Pons (tissue), 1 donor: ENCODE measurements at regions not wholly inside any gene's neighbourhood (a gene's known extent, or its start where the extent isn't known, plus 50 kb on each side); places are given as distances from the start of the nearest gene placed in this dataset.

Experiments
- DNase-seq: peaks from one replicate; pipeline ENCODE4 v3.0.0-alpha.2; 2016; ENCODE audit warnings: low spot score

- no peak for DNase-seq
These were observed 135.9 kb downstream of the KATNIP start for GRCh38 chr16:27685807-27686206.

GRCh38 chr16:27686926-27687325, 137.0 kb downstream of the KATNIP start:
- DNase-seq = no peak

DNA sequence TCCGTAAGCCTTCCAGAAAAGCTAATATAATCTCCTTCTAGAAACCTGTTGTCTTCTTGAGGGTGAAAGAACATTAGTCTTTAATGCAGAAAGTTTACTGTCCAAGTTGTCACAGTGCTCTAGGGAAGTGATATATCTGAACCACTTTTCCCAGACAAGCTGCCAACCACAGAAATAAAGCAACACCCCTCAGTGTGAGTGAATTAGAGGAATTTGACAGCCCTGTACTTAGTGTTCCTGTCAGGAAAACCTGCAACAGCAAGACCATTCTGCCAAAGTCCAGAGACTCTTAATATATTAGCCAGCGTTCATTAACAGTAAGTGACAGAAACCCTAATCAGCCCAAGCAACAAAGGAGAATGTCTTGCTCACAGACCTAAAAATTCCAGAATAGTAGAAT, 137.7 kb downstream of the KATNIP start:
- DNase-seq = no peak

- DNase-seq = no peak
These were observed 139.8 kb downstream of the KATNIP start for GRCh38 chr16:27689711-27690110.

DNA sequence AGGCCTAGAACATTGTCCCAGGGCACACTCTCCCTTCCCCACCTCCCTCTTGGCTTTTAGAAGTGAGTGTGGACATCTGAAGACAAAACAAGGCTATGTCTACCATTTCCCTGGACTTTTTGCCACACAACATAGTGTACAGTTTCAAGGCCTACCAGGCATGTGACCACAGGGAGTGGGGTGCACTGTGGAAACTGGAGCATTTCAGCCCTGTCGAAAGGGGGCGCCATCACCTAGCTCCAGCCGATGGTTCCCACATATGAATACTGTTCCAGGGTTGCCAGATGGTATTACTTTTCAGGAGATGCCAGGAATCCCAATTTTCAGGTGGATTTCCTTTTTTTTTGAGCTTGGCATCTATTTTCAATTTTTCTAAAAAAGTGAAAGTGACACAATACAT, 140.7 kb downstream of the KATNIP start:
- peak; percentile 43 for DNase-seq

GRCh38 chr16:27691721-27692120, 141.8 kb downstream of the KATNIP start:
- peak; percentile 48 for DNase-seq

DNA sequence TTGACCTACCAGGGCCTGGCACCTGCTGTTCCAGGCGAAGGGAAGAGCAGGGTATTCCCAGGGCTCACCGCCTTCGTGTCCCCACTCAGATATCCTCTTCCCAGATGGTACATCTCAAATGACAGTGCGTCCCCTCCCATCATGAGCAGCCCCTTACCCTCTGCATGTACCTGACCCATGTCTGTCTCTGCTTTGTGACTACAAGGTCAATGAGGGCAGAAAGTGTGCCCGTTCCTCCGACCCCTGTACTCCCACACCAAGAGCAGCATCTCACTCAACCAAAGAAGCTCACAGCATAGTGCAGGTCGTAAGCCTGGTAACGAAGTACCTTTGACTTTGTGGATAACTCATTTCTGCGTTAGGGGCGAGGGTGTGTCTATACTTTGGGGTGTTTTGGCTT, 142.6 kb downstream of the KATNIP start:
- no peak for DNase-seq

DNA sequence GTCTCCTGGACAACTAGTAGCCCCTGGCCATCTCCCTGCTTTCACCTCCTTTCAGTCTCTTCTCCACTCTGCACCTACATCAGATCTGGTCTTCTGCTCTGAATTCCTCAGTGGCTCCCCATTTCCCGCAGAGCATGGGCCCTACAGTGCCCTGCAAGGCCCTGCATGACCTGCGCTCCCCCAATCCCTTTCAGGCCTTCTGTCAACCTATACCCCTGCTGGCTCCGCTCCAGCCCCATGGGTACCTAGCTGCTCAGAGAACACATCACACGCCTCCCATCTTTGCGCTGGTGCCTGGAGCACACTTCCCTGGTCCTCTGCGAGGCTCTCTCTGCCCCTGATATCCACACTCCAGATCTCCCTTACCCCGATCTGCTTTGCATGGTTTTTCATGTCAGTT, 145.2 kb downstream of the KATNIP start:
- no peak for DNase-seq

DNA sequence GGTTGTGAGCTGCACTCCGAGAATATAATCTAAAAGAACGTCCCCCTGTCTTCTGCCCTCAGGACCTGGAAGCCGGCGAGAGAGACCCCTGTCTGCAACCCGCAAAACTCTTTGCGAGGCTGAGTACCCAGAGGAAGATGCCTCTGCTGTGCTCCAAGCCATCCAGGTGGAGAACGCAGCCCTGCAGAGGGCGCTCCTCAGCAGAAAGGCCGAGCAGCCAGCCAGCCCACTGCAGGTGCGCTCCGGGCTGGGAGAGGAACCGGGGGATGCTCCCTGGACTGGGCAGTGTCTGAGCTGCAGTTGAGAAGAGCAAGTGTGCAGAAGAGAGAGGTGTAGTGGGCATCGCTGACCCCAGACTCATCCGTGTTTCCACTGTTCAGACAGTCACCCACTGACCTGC, 148.3 kb downstream of the KATNIP start:
- DNase-seq = no peak

DNA sequence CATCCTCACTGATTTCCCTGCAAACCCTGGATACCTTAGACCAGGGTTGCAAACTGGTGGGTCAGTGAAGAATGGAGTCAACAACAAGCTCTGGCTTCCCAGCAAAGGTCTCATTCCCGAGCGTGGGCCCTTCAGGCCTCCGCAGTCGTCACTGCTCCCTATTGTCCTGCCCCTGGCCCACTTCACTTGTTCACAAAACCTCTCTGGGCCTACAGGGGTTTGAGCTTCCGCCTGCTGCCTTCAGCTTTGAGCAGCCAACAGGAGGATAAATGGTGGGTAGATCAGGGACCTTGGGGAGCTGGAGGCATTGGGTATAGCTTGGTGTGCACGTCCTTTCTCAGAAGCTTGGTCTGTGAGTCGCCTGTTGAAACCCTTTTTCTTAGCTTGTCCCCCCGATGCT, 148.8 kb downstream of the KATNIP start:
- DNase-seq = no peak

GRCh38 chr16:27699540-27699939, 149.6 kb downstream of the KATNIP start:
- DNase-seq = no peak

- DNase-seq = peak; percentile 64
These were observed 150.5 kb downstream of the KATNIP start for GRCh38 chr16:27700304-27700995.

DNA sequence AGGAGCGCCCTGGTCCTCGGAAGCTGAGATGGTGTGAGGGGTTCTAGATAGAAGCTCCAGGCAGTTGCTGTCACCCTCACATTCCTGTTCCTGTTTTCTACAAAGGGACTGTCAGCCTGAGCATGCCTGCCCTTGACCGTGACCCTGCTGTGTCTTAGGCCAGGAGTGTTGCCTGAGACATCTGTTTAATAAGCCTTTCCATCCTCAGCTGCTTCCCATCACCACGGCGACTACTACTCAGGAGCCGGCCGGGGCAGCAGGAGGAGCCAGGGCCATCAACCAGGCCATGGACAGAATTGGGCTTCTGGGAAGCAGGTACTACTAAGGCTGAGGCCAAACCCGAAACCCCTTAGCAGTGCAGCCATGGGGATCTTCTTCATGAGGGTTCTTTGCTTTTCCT, 151.4 kb downstream of the KATNIP start:
- no peak for DNase-seq

GRCh38 chr16:27703121-27703520, 153.2 kb downstream of the KATNIP start:
- DNase-seq = no peak

- DNase-seq = no peak
These were observed 153.6 kb downstream of the KATNIP start for GRCh38 chr16:27703545-27703944.

- DNase-seq = no peak
These were observed 154.3 kb downstream of the KATNIP start for GRCh38 chr16:27704252-27704651.

GRCh38 chr16:27706156-27706865, 156.4 kb downstream of the KATNIP start:
- no peak for DNase-seq

DNA sequence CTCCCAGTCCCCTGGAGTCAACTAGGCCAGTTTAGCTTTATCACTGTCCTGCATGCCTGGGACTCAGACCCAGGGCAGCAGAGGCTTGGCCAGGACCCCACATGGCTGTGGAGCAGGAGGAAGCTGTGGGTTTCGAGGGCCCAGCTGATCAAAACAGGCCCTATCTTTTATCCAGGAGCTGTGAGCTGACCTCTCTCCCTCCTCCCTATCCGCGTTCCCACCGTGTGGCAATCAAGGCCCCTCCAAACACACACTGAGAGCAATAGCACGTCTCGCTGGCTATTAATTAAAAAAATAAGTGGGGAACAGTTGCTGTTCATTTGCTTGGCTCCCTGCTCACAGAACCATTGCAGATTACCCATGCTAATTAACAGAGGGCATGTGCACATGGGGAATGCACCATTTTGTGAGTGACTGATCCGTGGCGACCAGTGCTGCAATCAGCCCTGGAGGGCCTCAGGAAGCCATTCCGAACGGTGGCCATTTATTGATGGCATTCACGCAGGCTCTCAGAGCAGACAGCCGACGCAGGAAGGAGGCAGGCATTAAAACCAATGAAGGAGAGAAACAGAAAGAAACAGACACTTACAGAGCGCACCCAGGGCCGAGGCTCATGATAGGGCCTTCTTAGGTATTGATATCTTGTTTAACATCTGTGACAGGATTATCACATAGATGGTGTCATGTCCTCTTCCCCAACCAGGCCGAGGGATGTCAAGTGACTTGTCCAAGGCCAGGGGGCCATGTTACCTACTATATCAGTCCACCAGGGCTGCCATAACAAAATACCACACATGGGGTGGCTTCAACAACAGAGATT, 157.1 kb downstream of the KATNIP start:
- DNase-seq = no peak

GRCh38 chr16:27708651-27709050, 158.7 kb downstream of the KATNIP start:
- no peak for DNase-seq

DNA sequence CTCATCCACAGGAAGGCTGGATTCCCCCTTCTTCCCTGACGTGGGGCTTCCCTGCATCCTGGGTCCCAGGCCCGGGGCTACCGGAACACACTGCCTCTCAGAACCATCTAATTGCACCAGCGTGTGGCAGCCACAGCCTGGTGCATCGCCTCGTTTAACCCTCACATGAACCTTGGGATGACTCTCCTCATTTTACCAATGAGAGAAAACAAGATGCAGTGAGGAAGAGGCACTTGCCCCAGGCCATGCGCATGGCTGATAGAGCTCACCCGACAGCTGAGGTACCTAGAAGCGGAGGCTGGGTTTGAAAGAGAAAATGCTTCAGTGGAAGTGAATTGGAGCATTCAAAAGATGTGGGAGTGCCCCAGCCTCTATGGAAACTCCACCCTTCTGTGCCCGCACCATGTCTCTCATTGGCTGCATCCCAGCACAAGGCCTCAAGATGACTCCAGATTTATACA, 162.3 kb downstream of the KATNIP start:
- peak; percentile 78 for DNase-seq

DNA sequence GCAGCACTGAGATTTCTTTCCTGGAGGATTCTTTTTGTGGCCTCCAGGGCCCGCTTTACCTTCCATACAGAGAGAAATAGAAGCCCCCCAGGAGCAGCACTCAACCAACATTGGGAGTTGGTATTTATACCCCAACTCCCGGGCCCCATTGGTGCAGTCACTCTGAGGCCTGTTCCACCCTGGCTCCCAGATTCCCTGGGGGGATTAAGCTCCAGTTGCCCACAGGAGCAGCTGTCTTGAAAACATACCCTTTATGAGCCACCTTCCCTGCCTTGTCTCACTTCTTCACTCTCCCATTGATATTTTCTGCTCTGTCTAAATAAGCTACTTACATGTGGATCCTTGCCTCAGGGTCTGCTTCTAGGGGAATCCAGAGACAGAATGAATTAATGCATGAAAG, 167.8 kb downstream of the KATNIP start:
- no peak for DNase-seq

GRCh38 chr16:27718201-27719105, 168.5 kb downstream of the KATNIP start:
- peak; percentile 99 for DNase-seq
